ENCODE measurements at regions not wholly inside any gene's neighbourhood (a gene's known extent, or its start where the extent isn't known, plus 50 kb on each side); places are given as distances from the start of the nearest gene placed in this dataset.

DNA sequence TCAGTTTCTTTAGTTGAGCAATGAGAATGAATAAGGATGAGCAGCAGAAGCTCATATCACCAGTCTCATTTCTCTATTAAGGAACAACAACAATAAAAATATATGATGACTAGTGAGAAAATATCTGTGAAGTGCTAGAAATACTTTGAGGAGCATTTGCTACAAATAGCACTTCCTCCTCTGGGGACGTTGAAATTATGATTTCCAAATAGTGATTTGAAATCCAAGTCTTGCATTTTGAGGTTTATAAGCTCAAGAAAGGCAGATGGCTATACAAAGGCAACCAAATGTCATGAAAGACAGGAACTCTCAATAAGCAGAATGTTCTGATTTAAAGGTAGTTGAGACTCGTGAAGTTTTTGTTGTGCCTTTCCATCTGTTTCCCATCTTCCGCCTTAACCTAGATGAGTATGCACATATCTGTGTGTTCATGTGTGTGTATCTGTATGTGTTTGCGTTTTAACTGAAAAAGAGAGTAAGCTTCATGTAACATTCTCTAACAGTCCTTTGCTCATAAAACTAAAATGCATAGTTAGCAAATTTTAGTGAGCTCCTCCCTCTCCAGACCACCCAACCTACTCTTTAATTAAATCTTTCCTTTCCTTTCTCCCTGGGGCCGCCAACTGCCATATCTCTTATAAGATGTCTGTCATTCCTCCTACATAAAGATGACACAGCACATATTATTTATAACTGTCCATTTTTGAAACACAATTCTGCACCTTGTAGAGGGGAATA lies 222.6 kb upstream of the RASGEF1B start:
- H3K9me3 ChIP-seq (replicated peaks; ENCODE audit: control insufficient read depth, insufficient read depth, low read length): no peaks in the 10 kb centered on the region
- H3K27ac ChIP-seq (ENCODE audit: control insufficient read depth, insufficient read depth): no peak overlapping the region
- H3K4me2 ChIP-seq (ENCODE audit: control insufficient read depth, insufficient read depth): no peak overlapping the region
- H2AFZ ChIP-seq (ENCODE audit: control insufficient read depth, low read depth, low read length): no peak overlapping the region
- ATAC-seq (no peak), FAIRE-seq (no peak), DNase-seq (ENCODE audit: low read depth, low spot score) (no peak)
- no peaks in the 10 kb centered on the region; the same call in 1 of the 2 replicates for H4K20me1 ChIP-seq (ENCODE audit: control insufficient read depth, insufficient read depth)
- TF ChIP-seq BHLHE40 (IDR thresholded peaks at IDR 0.05; ENCODE audit: borderline replicate concordance in 1 of 2, low read depth in 2 of 2, low read length in 1 of 2): no peak
- TF ChIP-seq, protein P1, sequence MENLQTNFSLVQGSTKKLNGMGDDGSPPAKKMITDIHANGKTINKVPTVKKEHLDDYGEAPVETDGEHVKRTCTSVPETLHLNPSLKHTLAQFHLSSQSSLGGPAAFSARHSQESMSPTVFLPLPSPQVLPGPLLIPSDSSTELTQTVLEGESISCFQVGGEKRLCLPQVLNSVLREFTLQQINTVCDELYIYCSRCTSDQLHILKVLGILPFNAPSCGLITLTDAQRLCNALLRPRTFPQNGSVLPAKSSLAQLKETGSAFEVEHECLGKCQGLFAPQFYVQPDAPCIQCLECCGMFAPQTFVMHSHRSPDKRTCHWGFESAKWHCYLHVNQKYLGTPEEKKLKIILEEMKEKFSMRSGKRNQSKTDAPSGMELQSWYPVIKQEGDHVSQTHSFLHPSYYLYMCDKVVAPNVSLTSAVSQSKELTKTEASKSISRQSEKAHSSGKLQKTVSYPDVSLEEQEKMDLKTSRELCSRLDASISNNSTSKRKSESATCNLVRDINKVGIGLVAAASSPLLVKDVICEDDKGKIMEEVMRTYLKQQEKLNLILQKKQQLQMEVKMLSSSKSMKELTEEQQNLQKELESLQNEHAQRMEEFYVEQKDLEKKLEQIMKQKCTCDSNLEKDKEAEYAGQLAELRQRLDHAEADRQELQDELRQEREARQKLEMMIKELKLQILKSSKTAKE (IDR thresholded peaks at IDR 0.05; ENCODE audit: low read depth, poor library complexity, severe bottlenecking): no peak
- TF ChIP-seq, protein P2, sequence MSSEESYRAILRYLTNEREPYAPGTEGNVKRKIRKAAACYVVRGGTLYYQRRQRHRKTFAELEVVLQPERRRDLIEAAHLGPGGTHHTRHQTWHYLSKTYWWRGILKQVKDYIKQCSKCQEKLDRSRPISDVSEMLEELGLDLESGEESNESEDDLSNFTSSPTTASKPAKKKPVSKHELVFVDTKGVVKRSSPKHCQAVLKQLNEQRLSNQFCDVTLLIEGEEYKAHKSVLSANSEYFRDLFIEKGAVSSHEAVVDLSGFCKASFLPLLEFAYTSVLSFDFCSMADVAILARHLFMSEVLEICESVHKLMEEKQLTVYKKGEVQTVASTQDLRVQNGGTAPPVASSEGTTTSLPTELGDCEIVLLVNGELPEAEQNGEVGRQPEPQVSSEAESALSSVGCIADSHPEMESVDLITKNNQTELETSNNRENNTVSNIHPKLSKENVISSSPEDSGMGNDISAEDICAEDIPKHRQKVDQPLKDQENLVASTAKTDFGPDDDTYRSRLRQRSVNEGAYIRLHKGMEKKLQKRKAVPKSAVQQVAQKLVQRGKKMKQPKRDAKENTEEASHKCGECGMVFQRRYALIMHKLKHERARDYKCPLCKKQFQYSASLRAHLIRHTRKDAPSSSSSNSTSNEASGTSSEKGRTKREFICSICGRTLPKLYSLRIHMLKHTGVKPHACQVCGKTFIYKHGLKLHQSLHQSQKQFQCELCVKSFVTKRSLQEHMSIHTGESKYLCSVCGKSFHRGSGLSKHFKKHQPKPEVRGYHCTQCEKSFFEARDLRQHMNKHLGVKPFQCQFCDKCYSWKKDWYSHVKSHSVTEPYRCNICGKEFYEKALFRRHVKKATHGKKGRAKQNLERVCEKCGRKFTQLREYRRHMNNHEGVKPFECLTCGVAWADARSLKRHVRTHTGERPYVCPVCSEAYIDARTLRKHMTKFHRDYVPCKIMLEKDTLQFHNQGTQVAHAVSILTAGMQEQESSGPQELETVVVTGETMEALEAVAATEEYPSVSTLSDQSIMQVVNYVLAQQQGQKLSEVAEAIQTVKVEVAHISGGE (CRISPR knock-in tag; IDR thresholded peaks at IDR 0.05): no peak
- no peak for TF ChIP-seq ASH2L (IDR thresholded peaks at IDR 0.05; ENCODE audit: borderline replicate concordance, low read depth)
- no peak for TF ChIP-seq MEF2B (IDR thresholded peaks at IDR 0.05; ENCODE audit: partially characterized antibody, poor library complexity, severe bottlenecking)
- no peak for TF ChIP-seq MEF2A (IDR thresholded peaks at IDR 0.05; ENCODE audit: insufficient read depth, low read depth, low read length)
- TF ChIP-seq NR2C1 (IDR thresholded peaks at IDR 0.05): no peak
- no peak for TF ChIP-seq PKNOX1 (IDR thresholded peaks at IDR 0.05)
- TF ChIP-seq CBFB (IDR thresholded peaks at IDR 0.05; ENCODE audit: low read depth): no peak
- no peak for TF ChIP-seq PAX8 (IDR thresholded peaks at IDR 0.05)
- TF ChIP-seq, protein P3, sequence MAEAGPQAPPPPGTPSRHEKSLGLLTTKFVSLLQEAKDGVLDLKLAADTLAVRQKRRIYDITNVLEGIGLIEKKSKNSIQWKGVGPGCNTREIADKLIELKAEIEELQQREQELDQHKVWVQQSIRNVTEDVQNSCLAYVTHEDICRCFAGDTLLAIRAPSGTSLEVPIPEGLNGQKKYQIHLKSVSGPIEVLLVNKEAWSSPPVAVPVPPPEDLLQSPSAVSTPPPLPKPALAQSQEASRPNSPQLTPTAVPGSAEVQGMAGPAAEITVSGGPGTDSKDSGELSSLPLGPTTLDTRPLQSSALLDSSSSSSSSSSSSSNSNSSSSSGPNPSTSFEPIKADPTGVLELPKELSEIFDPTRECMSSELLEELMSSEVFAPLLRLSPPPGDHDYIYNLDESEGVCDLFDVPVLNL (IDR thresholded peaks at IDR 0.05; ENCODE audit: low read depth, low read length): no peak
- in situ Hi-C loops (cut with MboI) (no loop called here), intact Hi-C loops (cut with micrococcal nuclease; ENCODE audit: unreplicated experiment) (no loop called here)
- ChIA-PET CTCF (interaction anchor here (0.7 to 1.1 kb wide), 2 partner anchors 99 to 227 kb away, joined by 3 to 4 read pairs; no protein-coding TSS in a partner anchor), SMC1A (ENCODE audit: uncharacterized antibody, unreplicated experiment) (interaction anchor here (0.6 to 0.9 kb wide), 2 partner anchors 10 to 257 kb away, joined by 3 read pairs; no protein-coding TSS in a partner anchor), RAD21 (ENCODE audit: unreplicated experiment) (interaction anchor here (1.2 kb wide), 1 partner anchor 227 kb away, joined by 3 read pairs; no protein-coding TSS in a partner anchor), POLR2A (no interaction called here)
- H3K27me3 ChIP-seq (replicated peaks in 1 of 2; ENCODE audit: control insufficient read depth in 2 of 2, insufficient read depth in 2 of 2, low read length in 1 of 2): no peaks in the 10 kb centered on the region
- H3K36me3 ChIP-seq (ENCODE audit: control insufficient read depth in 2 of 2, insufficient read depth in 2 of 2, low read length in 1 of 2): no peaks in the 10 kb centered on the region
- H3K4me1 ChIP-seq (ENCODE audit: control insufficient read depth, insufficient read depth, low read length): no peaks in the 10 kb centered on the region
- BruUV-seq (replicated peaks): no TSS peak
- WGBS (ENCODE audit: insufficient coverage, insufficient replicate concordance, low lambda C conversion rate, missing lambda C conversion rate): 38% methylated on average over 5 of the region's 5 CpGs
- H3K9ac ChIP-seq (ENCODE audit: control insufficient read depth, insufficient read depth, low read length): no peak overlapping the region
- no peaks in the 10 kb centered on the region for H3K79me2 ChIP-seq (ENCODE audit: control insufficient read depth, insufficient read depth, low read length)
- H3K4me3 ChIP-seq: no peak overlapping the region

All from GM12878 (cell line).